ENCODE measurements at regions not wholly inside any gene's neighbourhood (a gene's known extent, or its start where the extent isn't known, plus 50 kb on each side); places are given as distances from the start of the nearest gene placed in this dataset.
"Not testable (repeated sequence)": the region's sequence is repeated elsewhere in the genome, so short reads cannot be mapped to it uniquely, and the experiment has no call there.

GRCh38 chr1:206380163-206380790, 90.0 kb upstream of the IKBKE start:
- TF ChIP-seq POLR2A, POU2F2 (IDR thresholded peaks at IDR 0.05; ENCODE audit: low read depth, low read length): not testable (repeated sequence)
